Medulla oblongata (tissue), 1 donor: ENCODE measurements at regions not wholly inside any gene's neighbourhood (a gene's known extent, or its start where the extent isn't known, plus 50 kb on each side); places are given as distances from the start of the nearest gene placed in this dataset.

Source experiments
- DNase-seq: peaks from one replicate; pipeline ENCODE4 v3.0.0-alpha.2; 2015; ENCODE audit errors: extremely low spot score

- DNase-seq, result no peak
Observed at GRCh38 chr5:159854916-159855315, 61.4 kb upstream of the ADRA1B start.

- no peak for DNase-seq
Observed at GRCh38 chr5:159855476-159856191, 60.6 kb upstream of the ADRA1B start.

GRCh38 chr5:159858871-159859270 lies 57.4 kb upstream of the ADRA1B start:
- no peak for DNase-seq

- DNase-seq, result no peak
Observed at GRCh38 chr5:159861086-159861485, 55.2 kb upstream of the ADRA1B start.

GRCh38 chr5:159864885-159865691 lies 51.2 kb upstream of the ADRA1B start:
- DNase-seq, result no peak

- no peak for DNase-seq
Observed at GRCh38 chr5:159866093-159866492, 50.2 kb upstream of the ADRA1B start.
